Neural cell (in vitro differentiated cells): ENCODE measurements at regions not wholly inside any gene's neighbourhood (a gene's known extent, or its start where the extent isn't known, plus 50 kb on each side); places are given as distances from the start of the nearest gene placed in this dataset.

Experiments
- EP300 ChIP-seq: fragments of 450-650 bp; conservative IDR thresholded peaks from 2 replicates; pipeline ENCODE4 v1.6.1; 2014; ENCODE audit warnings: antibody characterized with exemption, mild to moderate bottlenecking, moderate library complexity; ENCODE audit not compliant: poor library complexity, severe bottlenecking
- EZH2 ChIP-seq: fragments of 200-600, 300-800 bp; shearing (Covaris generic), sonication (generic); IDR thresholded peaks from 2 replicates; pipeline ENCODE4 v1.6.1; 2014; ENCODE audit warnings: antibody characterized with exemption, low read length, borderline replicate concordance, mild to moderate bottlenecking; ENCODE audit not compliant: insufficient read depth, poor library complexity, severe bottlenecking
- POLR2AphosphoS5 ChIP-seq: IDR thresholded peaks from 2 replicates; pipeline ENCODE4 v1.6.1; 2012
- TF ChIP-seq, protein P1 (sequence below): fragments of 450-650 bp; IDR thresholded peaks from 2 replicates; pipeline ENCODE4 v1.5.1; 2014; ENCODE audit warnings: antibody characterized with exemption, mild to moderate bottlenecking, moderate library complexity; ENCODE audit not compliant: poor library complexity, severe bottlenecking
- TF ChIP-seq, protein P2 (sequence below): IDR thresholded peaks from 2 replicates; pipeline ENCODE4 v1.6.1; 2012; ENCODE audit warnings: borderline replicate concordance

DNA sequence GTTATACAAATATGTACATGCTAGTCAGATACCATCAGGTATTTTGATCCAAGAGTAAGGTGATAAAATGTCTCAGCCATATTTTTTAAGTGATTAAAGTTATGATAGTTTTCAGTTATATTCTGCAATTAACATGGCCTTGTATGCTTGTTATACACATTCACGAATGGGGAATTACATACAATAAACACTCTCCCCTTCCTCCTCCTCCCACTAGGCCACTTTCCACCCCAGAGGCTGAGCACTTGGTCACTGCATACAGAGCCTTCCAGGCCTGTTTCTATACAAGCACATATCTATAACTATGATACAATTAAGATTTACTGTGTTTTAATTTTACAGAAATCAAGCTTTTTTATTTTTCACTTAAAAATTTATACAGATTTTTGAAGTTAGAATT lies 104.7 kb upstream of the PIK3R1 start:
- no peak for TF ChIP-seq POLR2AphosphoS5
- TF ChIP-seq, protein P1, sequence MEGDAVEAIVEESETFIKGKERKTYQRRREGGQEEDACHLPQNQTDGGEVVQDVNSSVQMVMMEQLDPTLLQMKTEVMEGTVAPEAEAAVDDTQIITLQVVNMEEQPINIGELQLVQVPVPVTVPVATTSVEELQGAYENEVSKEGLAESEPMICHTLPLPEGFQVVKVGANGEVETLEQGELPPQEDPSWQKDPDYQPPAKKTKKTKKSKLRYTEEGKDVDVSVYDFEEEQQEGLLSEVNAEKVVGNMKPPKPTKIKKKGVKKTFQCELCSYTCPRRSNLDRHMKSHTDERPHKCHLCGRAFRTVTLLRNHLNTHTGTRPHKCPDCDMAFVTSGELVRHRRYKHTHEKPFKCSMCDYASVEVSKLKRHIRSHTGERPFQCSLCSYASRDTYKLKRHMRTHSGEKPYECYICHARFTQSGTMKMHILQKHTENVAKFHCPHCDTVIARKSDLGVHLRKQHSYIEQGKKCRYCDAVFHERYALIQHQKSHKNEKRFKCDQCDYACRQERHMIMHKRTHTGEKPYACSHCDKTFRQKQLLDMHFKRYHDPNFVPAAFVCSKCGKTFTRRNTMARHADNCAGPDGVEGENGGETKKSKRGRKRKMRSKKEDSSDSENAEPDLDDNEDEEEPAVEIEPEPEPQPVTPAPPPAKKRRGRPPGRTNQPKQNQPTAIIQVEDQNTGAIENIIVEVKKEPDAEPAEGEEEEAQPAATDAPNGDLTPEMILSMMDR: no peak
- TF ChIP-seq EZH2: no peak
- no peak for TF ChIP-seq EP300
- TF ChIP-seq, protein P2, sequence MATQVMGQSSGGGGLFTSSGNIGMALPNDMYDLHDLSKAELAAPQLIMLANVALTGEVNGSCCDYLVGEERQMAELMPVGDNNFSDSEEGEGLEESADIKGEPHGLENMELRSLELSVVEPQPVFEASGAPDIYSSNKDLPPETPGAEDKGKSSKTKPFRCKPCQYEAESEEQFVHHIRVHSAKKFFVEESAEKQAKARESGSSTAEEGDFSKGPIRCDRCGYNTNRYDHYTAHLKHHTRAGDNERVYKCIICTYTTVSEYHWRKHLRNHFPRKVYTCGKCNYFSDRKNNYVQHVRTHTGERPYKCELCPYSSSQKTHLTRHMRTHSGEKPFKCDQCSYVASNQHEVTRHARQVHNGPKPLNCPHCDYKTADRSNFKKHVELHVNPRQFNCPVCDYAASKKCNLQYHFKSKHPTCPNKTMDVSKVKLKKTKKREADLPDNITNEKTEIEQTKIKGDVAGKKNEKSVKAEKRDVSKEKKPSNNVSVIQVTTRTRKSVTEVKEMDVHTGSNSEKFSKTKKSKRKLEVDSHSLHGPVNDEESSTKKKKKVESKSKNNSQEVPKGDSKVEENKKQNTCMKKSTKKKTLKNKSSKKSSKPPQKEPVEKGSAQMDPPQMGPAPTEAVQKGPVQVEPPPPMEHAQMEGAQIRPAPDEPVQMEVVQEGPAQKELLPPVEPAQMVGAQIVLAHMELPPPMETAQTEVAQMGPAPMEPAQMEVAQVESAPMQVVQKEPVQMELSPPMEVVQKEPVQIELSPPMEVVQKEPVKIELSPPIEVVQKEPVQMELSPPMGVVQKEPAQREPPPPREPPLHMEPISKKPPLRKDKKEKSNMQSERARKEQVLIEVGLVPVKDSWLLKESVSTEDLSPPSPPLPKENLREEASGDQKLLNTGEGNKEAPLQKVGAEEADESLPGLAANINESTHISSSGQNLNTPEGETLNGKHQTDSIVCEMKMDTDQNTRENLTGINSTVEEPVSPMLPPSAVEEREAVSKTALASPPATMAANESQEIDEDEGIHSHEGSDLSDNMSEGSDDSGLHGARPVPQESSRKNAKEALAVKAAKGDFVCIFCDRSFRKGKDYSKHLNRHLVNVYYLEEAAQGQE: no peak
